ENCODE measurements at regions not wholly inside any gene's neighbourhood (a gene's known extent, or its start where the extent isn't known, plus 50 kb on each side); places are given as distances from the start of the nearest gene placed in this dataset.

DNA sequence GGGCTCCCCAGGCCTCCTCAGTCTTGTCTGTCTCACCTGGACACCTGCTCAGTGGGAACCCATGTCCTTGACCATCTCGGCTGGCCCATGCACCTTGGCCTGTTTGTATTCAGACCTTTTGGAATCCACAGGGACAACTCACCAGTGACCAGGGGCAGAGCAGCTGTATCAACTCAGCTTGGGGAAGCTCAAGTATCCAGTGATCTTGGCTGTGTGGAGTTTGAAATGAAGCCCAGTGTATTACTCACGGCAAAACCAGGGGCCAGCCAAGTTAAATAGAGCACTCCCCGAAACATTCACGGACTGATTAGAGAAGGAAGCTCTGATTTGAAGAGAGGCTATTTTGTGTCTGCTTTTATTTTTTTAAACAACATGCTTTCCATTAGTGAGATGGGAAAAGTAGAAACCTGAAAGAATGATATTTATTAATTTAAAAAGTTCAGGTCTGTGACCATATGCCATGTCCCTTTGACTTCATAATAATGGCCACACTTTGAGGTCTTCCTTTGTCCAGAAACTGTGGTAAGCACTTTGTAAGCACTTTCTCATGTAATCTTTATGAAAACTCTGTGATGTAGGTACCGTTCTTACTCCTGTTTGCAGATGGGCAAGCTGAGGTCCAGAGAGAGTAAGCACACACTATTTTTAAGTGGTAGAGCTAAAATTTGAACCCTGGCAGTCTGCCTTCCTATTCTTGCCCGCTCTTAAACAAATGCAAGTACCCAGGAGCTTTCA lies 656.5 kb downstream of the BNC2 start:
- no peak for DNase-seq (ENCODE audit: low spot score)
- intact Hi-C loops (cut with DNase I) = loop anchor here in 1 of 2 donors (10.0 kb wide), 1 partner anchor 131 kb away; no protein-coding TSS in a partner anchor

DNA sequence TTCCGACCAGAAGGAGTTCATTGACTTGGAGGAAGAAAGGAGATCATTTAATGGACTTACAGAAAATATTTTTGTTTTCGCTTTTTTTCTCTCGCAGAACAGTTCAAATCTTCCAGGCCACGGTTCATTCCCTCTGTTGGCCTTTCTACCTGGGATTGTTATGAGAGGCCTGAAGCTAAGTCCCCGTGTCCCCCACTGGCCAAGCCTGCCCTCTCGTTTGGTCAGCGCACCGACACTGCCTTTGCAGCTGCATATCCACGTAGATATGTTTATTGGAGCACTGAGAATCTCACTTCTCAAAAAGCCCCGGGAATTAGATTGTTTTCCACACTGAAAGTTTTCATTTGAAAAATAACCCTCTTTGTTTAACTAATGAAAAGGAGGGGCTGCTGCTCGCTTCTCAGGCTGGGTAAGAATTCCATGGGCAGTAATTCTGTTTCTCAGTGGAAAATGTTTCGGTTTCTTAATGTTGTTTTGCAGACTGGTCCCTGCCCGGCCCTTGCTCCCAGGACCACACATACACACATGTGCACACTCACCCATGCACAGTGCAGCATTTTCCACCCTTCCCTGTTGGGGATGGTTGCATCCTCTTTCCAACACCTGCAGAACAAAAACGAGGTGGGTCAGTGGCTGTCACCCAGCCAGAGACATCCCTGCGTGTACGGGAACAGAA lies 655.7 kb downstream of the BNC2 start:
- DNase-seq (ENCODE audit: low spot score) = no peak

DNA sequence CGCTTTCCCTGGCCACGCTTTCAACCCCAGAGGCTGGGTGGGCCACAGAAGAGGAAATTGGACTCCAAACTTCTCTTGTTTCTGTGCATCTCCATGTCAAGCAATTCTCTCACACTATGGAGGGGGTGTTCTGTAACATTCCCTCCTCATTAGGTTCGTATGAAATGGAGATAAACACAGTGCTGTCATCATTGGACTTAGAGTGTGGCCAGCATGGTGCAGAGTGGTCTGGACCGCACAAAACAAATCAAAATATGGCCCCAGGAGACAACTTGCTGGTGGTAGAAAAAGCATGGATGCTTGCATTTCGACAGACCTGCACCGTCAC lies 655.2 kb downstream of the BNC2 start:
- intact Hi-C loops (cut with DNase I) = loop anchor here in 1 of 2 donors (10.0 kb wide), 1 partner anchor 129 kb away; no protein-coding TSS in a partner anchor
- DNase-seq (ENCODE audit: low spot score) = no peak

More for the DNA sequence above, 655.7 kb downstream of the BNC2 start:
- intact Hi-C loops (cut with DNase I) = loop anchor here in 1 of 2 donors (10.0 kb wide), 1 partner anchor 130 kb away; no protein-coding TSS in a partner anchor

DNA sequence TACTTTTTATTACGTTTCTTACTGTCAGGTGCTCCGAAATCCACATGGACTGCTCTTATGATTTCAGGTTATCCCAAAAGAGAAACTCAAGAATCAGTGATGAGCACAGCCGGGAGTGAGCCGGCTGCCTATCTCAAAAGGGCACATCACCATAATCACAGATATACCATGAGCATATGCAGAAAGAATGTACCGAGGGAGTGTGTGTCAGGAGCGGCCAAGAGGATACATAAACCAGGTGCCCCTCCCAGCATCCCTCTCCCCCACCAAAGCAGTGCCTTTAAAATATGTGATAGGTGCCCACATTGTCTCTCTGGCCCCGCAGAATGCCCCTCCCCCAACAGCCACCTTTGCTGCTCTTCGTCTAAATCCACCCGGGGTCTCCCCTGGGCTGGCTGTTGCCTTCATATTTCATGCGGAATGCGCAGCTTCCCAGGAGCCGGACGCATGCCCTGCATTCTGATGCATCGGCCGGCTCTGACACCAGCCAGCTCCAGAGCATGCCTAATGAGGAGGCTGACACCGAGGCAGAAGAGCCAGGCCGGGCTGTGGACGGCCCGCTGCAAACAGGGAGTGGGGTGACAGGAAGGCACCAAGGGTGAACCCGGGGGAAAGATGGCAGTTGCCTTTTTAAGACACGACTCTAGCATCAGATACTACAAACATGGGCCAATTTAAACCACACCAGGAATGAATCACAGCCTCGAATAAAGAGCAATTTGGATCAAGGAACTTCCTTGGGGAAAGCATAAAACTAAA lies 652.3 kb downstream of the BNC2 start:
- intact Hi-C loops (cut with DNase I) = loop anchor here in 1 of 2 donors (10.0 kb wide), 1 partner anchor 127 kb away; no protein-coding TSS in a partner anchor
- DNase-seq (ENCODE audit: low spot score) = no peak

DNA sequence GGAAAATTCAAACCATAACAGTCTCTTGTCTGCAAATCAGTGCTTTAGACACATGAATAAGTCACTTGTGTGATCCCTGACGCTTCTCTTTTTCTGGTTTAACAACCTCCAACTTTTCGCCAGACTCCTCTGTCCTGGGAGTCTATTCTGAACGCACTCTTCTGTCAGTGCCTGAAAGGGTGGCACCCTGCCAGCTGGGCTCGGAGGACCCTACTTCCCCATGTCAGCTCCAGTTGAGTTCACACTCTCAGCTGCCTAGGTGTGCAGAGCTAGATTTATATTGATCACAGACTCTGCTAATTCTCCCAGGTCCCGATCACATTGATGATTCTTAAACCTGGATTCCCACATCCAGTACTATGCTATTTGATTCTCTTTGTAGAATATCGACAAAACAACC lies 649.1 kb downstream of the BNC2 start:
- DNase-seq (ENCODE audit: low spot score) = no peak
- intact Hi-C loops (cut with DNase I) = no loop called here

DNA sequence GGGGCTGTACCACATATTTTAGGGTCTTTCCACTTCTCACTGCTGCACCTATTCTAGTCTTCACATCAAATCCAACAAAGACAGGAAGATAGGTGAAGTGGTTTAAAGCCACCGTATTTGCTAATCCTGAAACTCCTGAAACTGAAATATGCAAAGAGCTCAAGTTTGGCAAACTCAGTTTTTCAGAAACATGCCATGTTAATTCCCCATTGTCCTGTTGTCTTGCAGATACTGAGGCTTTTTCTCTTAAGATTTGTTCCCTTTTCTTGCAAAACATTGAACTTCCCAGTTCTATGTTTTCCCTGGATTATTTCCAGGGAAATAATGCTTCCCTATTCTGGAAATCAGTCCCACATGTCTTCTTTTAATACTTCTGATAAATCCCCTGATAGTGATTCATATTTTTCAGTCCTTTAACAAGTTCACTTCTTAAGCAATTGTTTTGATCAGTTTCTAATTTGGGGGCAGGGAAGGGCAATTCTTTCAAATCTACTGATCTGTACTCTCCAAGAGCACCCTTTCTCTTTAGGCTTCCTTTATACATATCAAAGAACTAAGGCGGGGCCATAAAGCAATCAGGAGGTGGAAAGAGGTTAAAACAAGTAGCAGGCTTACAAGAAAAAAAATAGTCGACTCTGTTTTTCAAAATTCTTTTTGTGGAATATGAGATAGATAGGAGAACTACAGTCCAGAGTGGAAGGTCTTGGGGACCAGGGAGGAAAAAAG lies 648.5 kb downstream of the BNC2 start:
- intact Hi-C loops (cut with DNase I) = no loop called here

DNA sequence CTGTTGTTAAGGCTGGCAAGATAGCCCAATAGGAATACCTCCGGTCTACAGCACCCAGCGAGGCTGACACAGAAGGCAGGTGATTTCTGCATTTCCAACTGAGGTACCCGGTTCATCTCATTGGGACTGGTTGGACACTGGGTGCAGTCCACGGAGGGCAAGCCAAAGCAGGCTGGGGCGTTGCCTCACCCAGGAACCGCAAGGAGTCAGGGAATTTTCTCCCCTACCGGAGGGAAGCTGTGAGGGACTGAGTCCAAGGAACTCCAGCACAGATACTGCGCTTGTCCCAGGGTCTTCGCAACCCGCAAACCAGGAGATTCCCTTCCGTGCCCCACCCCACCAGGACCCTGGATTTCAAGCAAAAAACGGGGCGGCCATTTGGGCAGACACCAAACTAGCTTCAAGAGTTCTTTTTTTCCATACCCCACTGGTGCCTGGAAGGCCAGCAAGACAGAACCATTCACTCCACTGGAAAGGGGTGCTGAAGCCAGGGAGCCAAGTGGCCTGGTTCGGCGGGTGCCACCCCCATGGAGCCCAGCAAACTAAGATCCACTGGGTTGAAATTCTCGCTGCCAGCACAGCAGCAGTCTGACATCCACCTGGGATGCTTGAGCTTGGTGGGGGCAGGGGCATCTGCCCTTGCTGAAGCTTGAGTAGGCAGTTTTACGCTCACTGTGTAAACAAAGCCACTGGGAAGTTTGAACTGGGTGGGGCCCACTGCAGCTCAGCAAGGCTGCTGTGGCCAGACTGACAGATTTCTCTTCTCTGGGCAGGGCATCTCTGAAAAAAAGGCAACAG lies 647.2 kb downstream of the BNC2 start:
- no peak for DNase-seq (ENCODE audit: low spot score)
- intact Hi-C loops (cut with DNase I) = no loop called here

More for the DNA sequence above, 648.5 kb downstream of the BNC2 start:
- DNase-seq (ENCODE audit: low spot score) = no peak

DNA sequence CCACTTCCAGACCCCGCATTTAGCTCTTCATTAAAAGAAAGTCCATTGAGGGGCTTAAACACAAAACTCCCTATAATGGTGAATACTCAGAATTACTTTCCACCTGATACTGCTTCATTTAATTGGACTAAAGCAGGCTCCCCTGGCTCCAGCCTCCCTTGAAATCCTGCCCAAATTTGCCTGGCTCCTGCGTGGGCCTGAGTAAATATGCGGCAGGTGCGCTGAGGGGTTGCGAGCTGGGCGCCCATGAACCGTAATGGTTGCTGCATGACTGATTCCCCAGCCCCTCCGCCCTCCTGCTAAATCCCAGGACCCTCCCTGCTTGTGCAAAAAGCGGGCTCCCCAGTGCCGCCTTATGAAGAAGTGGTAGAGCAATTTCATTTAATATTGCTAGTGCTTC lies 639.7 kb downstream of the BNC2 start:
- intact Hi-C loops (cut with DNase I) = no loop called here
- DNase-seq (ENCODE audit: low spot score) = no peak

DNA sequence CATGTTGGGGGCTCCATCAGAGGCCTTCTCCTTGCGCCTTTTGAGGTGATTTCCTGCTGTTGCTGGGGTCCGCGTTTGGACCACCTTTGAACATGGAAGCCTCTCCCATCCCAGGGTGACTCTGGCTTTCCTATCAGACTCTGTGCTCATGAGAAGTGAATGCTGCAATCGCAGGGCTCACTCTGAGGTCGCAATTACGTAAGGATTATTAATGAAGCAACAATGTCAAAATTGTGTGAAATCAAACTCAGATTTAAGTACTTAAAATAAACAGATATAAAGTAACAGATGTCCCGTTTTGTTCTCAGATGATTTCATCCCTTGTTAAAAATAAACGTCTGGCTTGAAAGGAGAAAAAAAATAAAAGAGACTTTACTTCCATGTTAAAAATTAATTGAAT lies 634.2 kb downstream of the BNC2 start:
- intact Hi-C loops (cut with DNase I) = no loop called here
- DNase-seq (ENCODE audit: low spot score) = no peak

DNA sequence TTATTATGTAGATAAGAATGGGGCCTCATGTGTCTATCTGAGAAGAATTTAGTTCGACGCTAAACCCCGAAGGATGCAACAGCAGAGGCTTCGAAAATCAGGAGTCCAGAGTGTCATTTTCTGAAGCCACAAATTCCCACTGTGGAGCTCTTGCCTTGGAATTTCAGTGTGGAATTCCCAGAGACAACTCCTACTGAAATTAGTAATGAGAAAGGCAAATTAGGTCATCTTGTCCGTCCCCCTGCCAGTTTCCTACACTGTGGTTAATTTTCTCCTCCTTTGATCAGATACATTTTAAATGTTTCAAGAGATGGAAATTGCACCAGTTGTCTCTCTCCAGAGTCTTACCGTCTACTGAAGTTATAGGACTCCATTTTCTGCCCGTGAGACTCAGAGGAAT lies 633.6 kb downstream of the BNC2 start:
- no peak for DNase-seq (ENCODE audit: low spot score)
- intact Hi-C loops (cut with DNase I) = no loop called here

DNA sequence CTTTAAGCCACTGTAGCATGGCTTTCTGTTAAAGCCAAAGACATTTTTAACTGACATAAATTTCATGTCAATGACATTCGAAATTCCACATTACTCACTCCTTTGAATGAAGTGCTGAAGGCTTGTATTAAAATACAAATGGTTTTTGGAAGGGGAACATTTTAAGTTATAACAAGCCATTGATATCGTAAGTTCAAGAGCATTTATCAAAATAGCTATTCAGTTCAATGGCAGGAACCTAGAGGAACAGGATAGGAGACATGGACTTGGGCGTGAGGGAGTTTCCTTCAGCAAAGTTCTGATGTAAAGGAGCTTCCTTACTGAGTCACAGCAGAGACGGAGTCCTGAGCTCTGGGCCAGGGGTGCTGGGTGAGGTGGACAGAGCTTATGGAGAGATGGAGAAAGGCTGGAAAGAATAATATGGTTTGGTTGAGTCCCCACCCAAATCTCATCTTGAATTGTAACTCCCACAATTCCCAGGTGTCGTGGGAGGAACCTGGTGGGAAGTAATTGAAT lies 631.8 kb downstream of the BNC2 start:
- intact Hi-C loops (cut with DNase I) = no loop called here
- DNase-seq (ENCODE audit: low spot score) = no peak

DNA sequence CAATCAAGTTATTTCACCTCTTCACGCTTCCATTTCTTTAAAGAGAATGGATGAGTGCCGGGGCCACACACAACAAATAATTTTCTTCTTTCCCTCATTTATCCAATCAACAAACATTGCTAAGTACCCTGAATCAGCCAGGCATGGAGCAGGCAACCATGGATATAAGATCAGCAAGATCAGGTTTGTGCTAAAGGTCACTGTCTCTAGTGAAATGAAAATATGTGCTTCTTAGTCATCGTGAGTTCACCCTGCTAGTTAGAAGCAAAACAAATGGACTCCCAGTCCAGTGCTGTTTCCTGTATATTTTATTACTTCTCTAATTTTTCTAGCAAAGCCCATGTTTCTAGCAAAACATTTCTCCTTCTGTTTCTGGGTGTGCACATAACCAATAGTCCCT lies 629.2 kb downstream of the BNC2 start:
- intact Hi-C loops (cut with DNase I) = no loop called here
- no peak for DNase-seq (ENCODE audit: low spot score)

DNA sequence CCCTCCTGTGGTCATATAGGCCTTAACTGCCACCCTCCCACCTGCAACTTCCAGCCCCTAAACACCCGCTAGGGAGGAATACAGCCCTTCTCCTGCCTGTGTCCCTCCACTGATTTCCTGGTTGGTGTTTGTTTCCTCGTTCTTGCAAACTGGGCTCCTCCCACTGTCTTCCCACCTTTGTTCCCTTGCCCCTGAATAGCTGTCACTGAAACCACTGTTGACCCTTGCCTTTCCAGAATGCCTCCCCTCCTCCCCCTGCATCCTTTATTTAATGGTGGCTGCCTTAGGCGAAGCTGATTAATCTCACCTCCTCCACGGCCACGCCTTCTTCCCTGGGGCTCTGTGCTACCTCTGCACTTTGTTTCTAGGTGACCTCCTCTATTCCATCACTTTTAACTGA lies 626.7 kb downstream of the BNC2 start:
- intact Hi-C loops (cut with DNase I) = loop anchor here in 1 of 2 donors (1.0 kb wide), 2 partner anchors 29 to 406 kb away; no protein-coding TSS in a partner anchor

DNA sequence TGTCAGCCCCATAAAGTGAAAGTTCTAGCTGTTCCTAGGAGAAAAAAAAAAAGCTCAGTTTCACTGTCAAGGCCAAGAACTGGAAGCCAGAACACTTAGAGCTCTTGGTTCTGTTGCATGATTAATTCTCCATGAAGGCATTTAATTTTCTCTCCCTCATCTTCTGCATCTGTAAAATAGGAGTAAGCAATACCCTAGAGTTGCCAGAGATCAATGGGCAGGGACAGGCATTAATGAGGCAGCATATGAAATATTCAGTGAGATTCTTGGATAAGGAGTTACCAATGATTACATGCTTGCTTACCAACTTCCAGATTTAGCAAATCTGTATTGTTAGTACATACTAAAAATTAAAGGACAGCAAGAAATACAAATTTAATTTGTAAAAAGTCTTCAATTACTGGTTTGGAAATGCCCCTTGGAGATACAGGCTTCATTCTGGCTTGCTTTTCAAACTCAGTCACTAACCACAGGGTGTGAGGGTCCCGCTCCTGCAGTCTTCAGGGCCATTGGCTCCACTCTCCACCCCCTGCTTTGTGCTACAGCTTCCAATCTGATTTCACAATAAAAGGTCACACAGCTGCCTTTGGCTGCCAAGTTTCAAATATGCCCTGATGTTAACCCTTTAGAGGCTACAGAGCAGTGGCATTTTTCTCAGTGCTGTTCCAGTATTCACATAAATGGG lies 624.6 kb downstream of the BNC2 start:
- intact Hi-C loops (cut with DNase I) = no loop called here
- DNase-seq (ENCODE audit: low spot score) = no peak

More for the DNA sequence above, 626.7 kb downstream of the BNC2 start:
- no peak for DNase-seq (ENCODE audit: low spot score)

DNA sequence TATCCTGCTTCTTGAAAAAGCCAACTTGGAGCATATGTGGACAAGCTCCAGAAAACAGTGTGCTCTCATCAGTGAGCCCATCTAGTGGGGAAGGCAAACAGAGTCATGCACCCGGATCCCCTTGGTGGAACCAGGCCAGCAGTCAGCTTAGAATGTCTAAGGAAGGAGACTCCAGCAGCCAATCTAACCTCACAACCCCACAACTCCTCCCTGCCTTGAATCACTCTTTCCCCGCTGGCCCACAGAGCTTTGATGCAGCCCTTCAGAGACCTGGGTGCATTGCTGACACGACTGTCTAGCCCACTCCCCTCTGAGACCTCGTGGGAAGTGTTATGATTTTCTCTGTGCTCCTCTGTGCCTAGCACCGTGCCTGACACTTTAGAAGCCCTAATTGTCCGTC lies 623.7 kb downstream of the BNC2 start:
- intact Hi-C loops (cut with DNase I) = no loop called here
- no peak for DNase-seq (ENCODE audit: low spot score)

DNA sequence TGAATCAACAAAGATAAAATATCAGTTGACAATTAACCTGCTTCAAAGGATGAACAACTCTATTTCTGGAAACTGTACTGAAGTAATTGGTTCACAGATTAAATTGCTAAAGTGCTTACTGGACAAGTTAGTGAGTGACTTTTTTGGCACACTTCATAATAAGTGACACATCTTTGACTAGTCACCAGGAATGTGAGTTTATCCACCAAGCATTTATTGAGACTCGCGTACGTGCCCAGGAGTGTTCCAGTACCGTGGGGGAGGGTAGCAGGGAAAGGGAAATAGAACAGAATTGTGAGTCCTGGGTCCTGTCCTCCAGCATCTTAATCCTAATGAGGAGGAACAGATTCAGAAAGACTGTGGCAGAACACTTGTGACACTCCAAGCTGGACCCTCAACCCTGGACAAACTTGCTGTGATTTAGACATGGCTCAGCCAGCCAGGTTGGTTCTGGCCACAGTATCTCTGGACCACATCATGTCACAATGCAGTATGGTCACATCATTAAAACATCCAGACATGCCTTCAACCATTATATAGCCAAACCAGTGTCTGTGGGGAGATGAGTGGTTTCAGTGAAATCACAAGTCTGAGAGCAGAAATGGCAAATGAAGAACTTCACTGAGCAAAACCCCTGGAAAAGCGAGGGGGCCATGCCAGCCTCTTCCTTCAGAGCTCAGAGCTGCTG lies 623.1 kb downstream of the BNC2 start:
- intact Hi-C loops (cut with DNase I) = no loop called here
- no peak for DNase-seq (ENCODE audit: low spot score)

DNA sequence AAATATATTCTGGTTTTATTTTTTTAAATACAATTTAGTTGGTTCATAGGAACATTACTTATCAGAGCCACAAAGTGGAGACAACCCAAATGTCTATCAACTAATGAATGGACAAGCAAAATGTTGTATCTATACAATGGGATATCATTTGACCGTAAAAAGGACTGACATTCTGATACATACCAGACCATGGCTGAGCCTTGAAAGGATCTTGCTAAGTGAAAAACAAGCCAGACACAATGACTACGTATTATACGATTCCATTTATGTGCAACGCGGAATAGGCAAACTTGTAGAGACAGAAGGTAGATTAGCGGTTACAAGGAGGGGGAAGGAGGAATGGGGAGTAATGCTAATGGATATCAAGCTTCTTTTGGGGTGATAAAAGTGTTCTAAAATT lies 621.6 kb downstream of the BNC2 start:
- no peak for DNase-seq (ENCODE audit: low spot score)
- intact Hi-C loops (cut with DNase I) = no loop called here

All from posterior vena cava (tissue), 2 donors.